A549 (cell line): ENCODE measurements at regions not wholly inside any gene's neighbourhood (a gene's known extent, or its start where the extent isn't known, plus 50 kb on each side); places are given as distances from the start of the nearest gene placed in this dataset.

ENCODE experiments used
- ATAC-seq, 2 experiments: fragments of 200-7000 bp in 1 of 2; fragments of >200 bp in 1 of 2; cut with Nextera tagmentation in 1 of 2; cut with Tn5 transposase in 1 of 2; 3 replicates each; pipeline versions ENCODE4 v1.8.0 to v1.9.1; 2018 to 2020; ENCODE audit warnings: mild to moderate bottlenecking in 1 of 2, moderate library complexity in 1 of 2
- CTCF ChIA-PET: fragments of 300-600 bp; sonication (Branson Sonifier 250); formaldehyde crosslinking; extraction: SDS; loops from one replicate; lab custom pipeline; 2021; ENCODE audit warnings: antibody characterized with exemption, inconsistent platforms; lab: Yijun Ruan, JAX
- POLR2A ChIA-PET: fragments of 350-600 bp; formaldehyde crosslinking; extraction: SDS; loops from one replicate; lab custom pipeline; 2021; ENCODE audit warnings: antibody characterized with exemption, inconsistent platforms; lab: Yijun Ruan, JAX
- DNase-seq, 2 experiments: peaks; one replicate each; pipeline versions ENCODE4 v3.0.0 to v3.0.0-alpha.2; 2011 to 2016; ENCODE audit warnings: low read depth in 1 of 2, low spot score in 1 of 2
- FAIRE-seq: peaks from 2 replicates; lab custom pipeline; 2011; peaks lifted over from hg19 to GRCh38; lab: Jason Lieb, UNC
- H3K27ac ChIP-seq, 2 experiments: fragments of >200 bp; sonication (Bioruptor Twin); formaldehyde crosslinking; 3 replicates each; pipeline ENCODE4 v1.5.1; 2016 to 2017
- H3K4me1 ChIP-seq: fragments of >200 bp; sonication (Bioruptor Twin); formaldehyde crosslinking; 3 replicates; pipeline ENCODE4 v1.6.1; 2016
- H3K4me2 ChIP-seq: fragments of >200 bp; sonication (Bioruptor Twin); formaldehyde crosslinking; 3 replicates; pipeline ENCODE4 v1.6.1; 2016
- H3K4me3 ChIP-seq: fragments of >200 bp; sonication (Bioruptor Twin); formaldehyde crosslinking; 3 replicates; pipeline ENCODE4 v1.5.1; 2016
- H3K9me3 ChIP-seq: fragments of >200 bp; sonication (Bioruptor Twin); formaldehyde crosslinking; 3 replicates; pipeline ENCODE4 v1.6.1; 2016
- BHLHE40 ChIP-seq: IDR thresholded peaks from 2 replicates; pipeline ENCODE4 v1.6.1; 2012; ENCODE audit warnings: low read depth, low read length, inconsistent platforms
- EHF ChIP-seq: fragments of 250-450 bp; sonication (Bioruptor Pico); IDR thresholded peaks from 2 replicates; pipeline ENCODE4 v1.5.0; 2020; ENCODE audit warnings: mild to moderate bottlenecking
- EP300 ChIP-seq, 2 experiments: fragments of >200 bp; sonication (Bioruptor Twin); formaldehyde crosslinking; IDR thresholded peaks; 2 replicates in 1 of 2; 3 replicates in 1 of 2; pipeline ENCODE4 v1.6.1; 2016 to 2017
- FOSB ChIP-seq: fragments of 250-450 bp; sonication (Bioruptor Pico); IDR thresholded peaks from 2 replicates; pipeline ENCODE4 v1.5.0; 2020; ENCODE audit warnings: mild to moderate bottlenecking, moderate library complexity
- FOSL2 ChIP-seq, 2 experiments: fragments of 450-650 bp in 1 of 2; fragments of >200 bp in 1 of 2; sonication (Bioruptor Twin) in 1 of 2; formaldehyde crosslinking; IDR thresholded peaks; 2 replicates each; pipeline versions ENCODE4 v1.5.0 to v1.6.1; 2016 to 2020; ENCODE audit warnings: mild to moderate bottlenecking in 1 of 2, moderate library complexity in 1 of 2
- HDAC2 ChIP-seq: fragments of 200-600 bp; sonication (generic); IDR thresholded peaks from 2 replicates; pipeline ENCODE4 v1.6.1; 2016
- HEYL ChIP-seq: fragments of 250-450 bp; sonication (Bioruptor Pico); IDR thresholded peaks from 2 replicates; pipeline ENCODE4 v1.8.0; 2021; ENCODE audit warnings: mild to moderate bottlenecking, moderate library complexity
- MYC ChIP-seq: IDR thresholded peaks from 2 replicates; pipeline ENCODE4 v1.6.1; 2012; ENCODE audit warnings: mild to moderate bottlenecking, inconsistent platforms, low read length, improper control_type of control experiment, borderline replicate concordance
- NPAS2 ChIP-seq: fragments of 250-450 bp; sonication (Bioruptor Pico); IDR thresholded peaks from 2 replicates; pipeline ENCODE4 v1.8.0; 2022; ENCODE audit warnings: mild to moderate bottlenecking, moderate library complexity, borderline replicate concordance
- PHF8 ChIP-seq: fragments of 200-600 bp; sonication (generic); IDR thresholded peaks from 2 replicates; pipeline ENCODE4 v1.6.1; 2016; ENCODE audit warnings: low read depth, mild to moderate bottlenecking, antibody characterized with exemption, moderate library complexity, borderline replicate concordance
- POLR2A ChIP-seq: IDR thresholded peaks from 2 replicates; pipeline ENCODE4 v1.6.1; 2012; ENCODE audit warnings: mild to moderate bottlenecking, low read length
- RARB ChIP-seq: fragments of 250-450 bp; sonication (Bioruptor Pico); IDR thresholded peaks from 2 replicates; pipeline ENCODE4 v1.8.0; 2021; ENCODE audit warnings: mild to moderate bottlenecking, moderate library complexity
- SMC3 ChIP-seq: fragments of >200 bp; sonication (Bioruptor Twin); formaldehyde crosslinking; IDR thresholded peaks from 3 replicates; pipeline ENCODE4 v1.6.1; 2018; ENCODE audit warnings: inconsistent platforms
- SREBF2 ChIP-seq: fragments of 450-650 bp; IDR thresholded peaks from 2 replicates; pipeline ENCODE4 v1.6.1; 2014; ENCODE audit warnings: mild to moderate bottlenecking, moderate library complexity
- TP53 ChIP-seq: fragments of 250-450 bp; sonication (Bioruptor Pico); IDR thresholded peaks from 2 replicates; pipeline ENCODE4 v1.5.0; 2021; ENCODE audit warnings: mild to moderate bottlenecking, moderate library complexity
- WGBS: methylation state at CpG from one replicate; pipeline ENCODE4 v1.1.6; 2017; ENCODE audit errors: missing lambda C conversion rate; 5-methylcytosine and 5-hydroxymethylcytosine counted together
- TF ChIP-seq, protein P1 (sequence below): fragments of 450-650 bp; IDR thresholded peaks from 2 replicates; pipeline ENCODE4 v1.6.1; 2014; ENCODE audit warnings: antibody characterized with exemption
- TF ChIP-seq, protein P2 (sequence below): fragments of >200 bp; sonication (Bioruptor Twin); formaldehyde crosslinking; IDR thresholded peaks from 3 replicates; pipeline ENCODE4 v1.6.1; 2016
- TF ChIP-seq, protein P3 (sequence below): fragments of 250-450 bp; sonication (Bioruptor Pico); IDR thresholded peaks from 2 replicates; pipeline ENCODE4 v1.5.0; 2021; ENCODE audit warnings: mild to moderate bottlenecking, moderate library complexity, borderline replicate concordance
- TF ChIP-seq, protein P4 (sequence below): IDR thresholded peaks from 2 replicates; pipeline ENCODE4 v1.6.1; 2012

DNA sequence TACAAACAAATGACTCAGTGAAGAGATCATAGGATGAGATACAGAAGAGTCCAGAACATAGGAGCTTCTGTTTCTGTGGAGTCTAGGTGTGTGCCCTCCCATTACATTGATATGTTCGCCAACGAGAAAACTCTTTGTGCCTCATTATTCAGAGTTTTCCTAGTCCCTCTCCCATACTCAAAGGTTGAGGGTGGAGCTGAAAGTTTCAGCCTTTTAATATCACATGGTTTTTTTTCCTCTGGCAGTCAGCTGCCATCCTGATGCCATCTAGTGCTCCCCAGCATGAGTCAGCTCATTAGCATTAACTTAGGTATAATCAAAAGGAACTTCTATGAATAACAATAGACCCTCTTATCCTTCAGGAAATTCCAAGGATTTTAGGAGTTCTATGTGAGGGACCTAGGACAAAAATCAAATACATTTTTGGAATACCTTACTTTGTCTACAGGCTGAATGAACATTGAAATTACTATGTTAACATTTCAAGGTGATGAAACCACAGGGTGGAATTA is 559.6 kb upstream of the AMOT start:
- Histone ChIP-seq H3K4me2 (no peak overlapping the region), H3K4me1 (no peaks in the 10 kb centered on the region), H3K4me3 (no peak overlapping the region), H3K9me3 (no peaks in the 10 kb centered on the region), H3K27ac (no peak overlapping the region)
- DNase-seq (no peak), ATAC-seq (no peak)
- CTCF ChIA-PET = no interaction called here
- WGBS = 0% methylated on average over 2 of the region's 2 CpGs
- POLR2A ChIA-PET = no interaction called here
- TF ChIP-seq BHLHE40 = no peak
- TF ChIP-seq SMC3 = no peak
- TF ChIP-seq, protein P1, sequence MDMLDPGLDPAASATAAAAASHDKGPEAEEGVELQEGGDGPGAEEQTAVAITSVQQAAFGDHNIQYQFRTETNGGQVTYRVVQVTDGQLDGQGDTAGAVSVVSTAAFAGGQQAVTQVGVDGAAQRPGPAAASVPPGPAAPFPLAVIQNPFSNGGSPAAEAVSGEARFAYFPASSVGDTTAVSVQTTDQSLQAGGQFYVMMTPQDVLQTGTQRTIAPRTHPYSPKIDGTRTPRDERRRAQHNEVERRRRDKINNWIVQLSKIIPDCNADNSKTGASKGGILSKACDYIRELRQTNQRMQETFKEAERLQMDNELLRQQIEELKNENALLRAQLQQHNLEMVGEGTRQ = no peak
- TF ChIP-seq, protein P2, sequence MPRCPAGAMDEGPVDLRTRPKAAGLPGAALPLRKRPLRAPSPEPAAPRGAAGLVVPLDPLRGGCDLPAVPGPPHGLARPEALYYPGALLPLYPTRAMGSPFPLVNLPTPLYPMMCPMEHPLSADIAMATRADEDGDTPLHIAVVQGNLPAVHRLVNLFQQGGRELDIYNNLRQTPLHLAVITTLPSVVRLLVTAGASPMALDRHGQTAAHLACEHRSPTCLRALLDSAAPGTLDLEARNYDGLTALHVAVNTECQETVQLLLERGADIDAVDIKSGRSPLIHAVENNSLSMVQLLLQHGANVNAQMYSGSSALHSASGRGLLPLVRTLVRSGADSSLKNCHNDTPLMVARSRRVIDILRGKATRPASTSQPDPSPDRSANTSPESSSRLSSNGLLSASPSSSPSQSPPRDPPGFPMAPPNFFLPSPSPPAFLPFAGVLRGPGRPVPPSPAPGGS = no peak
- no peak for TF ChIP-seq FOSB (CRISPR knock-in tag)
- TF ChIP-seq FOSL2 (IDR thresholded peaks at IDR 0.05) = no peak
- TF ChIP-seq FOSL2 (CRISPR knock-in tag; IDR thresholded peaks at IDR 0.05) = no peak
- TF ChIP-seq POLR2A = no peak
- no peak for TF ChIP-seq SREBF2
- TF ChIP-seq EP300 (IDR thresholded peaks at IDR 0.05) = no peak
- TF ChIP-seq HEYL = no peak
- TF ChIP-seq TP53 (CRISPR knock-in tag) = no peak
- TF ChIP-seq HDAC2 = no peak
- TF ChIP-seq, protein P3, sequence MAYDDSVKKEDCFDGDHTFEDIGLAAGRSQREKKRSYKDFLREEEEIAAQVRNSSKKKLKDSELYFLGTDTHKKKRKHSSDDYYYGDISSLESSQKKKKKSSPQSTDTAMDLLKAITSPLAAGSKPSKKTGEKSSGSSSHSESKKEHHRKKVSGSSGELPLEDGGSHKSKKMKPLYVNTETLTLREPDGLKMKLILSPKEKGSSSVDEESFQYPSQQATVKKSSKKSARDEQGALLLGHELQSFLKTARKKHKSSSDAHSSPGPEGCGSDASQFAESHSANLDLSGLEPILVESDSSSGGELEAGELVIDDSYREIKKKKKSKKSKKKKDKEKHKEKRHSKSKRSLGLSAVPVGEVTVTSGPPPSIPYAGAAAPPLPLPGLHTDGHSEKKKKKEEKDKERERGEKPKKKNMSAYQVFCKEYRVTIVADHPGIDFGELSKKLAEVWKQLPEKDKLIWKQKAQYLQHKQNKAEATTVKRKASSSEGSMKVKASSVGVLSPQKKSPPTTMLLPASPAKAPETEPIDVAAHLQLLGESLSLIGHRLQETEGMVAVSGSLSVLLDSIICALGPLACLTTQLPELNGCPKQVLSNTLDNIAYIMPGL (CRISPR knock-in tag) = no peak
- no peak for TF ChIP-seq RARB
- TF ChIP-seq, all 56 proteins: peak for 0
- no peak for FAIRE-seq

DNA sequence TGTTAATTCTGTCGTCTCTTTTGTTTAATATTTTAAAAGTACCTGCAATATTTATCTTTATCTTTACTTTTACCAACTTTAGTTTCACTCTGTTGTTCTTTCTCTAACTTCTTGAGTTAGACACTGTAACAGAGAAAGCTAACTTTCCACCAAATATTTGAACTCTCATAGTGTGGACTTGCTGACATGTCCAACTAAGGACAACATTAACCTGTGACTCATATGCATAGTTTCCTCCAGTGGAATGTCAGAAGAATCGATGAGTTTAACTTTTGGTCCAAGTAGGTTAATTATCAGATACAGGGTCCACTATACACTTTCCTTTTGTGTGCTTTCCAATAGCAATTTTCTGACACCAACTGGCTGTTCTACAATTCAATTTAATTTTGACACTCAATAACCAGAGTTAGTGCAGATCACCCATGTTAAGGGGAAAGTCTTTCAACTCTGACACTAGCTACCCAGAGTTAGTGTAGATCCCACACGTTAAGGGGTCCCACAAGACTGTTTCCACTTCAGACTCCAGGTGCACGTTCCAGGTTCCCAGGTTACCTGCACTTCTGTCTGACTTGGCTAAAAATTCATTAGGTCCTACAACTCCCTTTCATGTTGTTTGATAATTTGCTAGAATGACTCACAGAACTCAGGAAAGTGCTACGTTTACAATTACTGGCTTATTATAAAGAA is 559.0 kb upstream of the AMOT start:
- under 1% methylated on average over 5 of the region's 5 CpGs for WGBS
- TF ChIP-seq, protein P4, sequence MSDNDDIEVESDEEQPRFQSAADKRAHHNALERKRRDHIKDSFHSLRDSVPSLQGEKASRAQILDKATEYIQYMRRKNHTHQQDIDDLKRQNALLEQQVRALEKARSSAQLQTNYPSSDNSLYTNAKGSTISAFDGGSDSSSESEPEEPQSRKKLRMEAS = no peak
- TF ChIP-seq MYC (no peak), PHF8 (no peak), NPAS2 (CRISPR knock-in tag) (no peak)
- TF ChIP-seq, protein P2 = no peak
- no peak overlapping the region for H3K27ac ChIP-seq
- ChIA-PET POLR2A (no interaction called here), CTCF (no interaction called here)
- H3K9me3 ChIP-seq = no peaks in the 10 kb centered on the region
- DNase-seq (no peak), FAIRE-seq (peak; percentile 85), ATAC-seq (no peak)
- no peak overlapping the region for H3K4me3 ChIP-seq
- H3K4me1 ChIP-seq = no peaks in the 10 kb centered on the region
- H3K4me2 ChIP-seq = no peak overlapping the region

DNA sequence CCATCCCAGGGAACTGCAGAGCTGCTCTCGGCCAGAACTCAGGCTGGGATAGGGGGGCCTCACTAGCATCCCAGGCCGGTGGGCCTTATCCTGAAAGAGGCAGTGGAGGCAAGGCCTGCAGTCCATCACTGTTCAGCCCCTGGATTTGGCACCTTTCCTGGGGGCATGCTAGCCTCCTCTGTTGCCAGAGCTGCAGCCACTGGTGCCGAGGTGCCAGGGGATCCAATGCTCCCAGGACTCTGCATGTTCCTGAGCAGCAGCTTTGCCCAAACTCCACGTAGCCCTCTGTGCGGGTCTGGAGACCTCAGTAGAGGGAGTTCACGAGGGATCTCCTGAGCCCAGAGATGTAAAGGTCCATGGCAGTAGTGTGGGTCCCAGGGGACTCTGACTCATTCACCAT is 551.7 kb upstream of the AMOT start:
- H3K4me1 ChIP-seq = no peaks in the 10 kb centered on the region
- no peak for ATAC-seq
- no CpG with 5 or more reads among the region's 6 CpGs for WGBS
- no peak overlapping the region for H3K4me2 ChIP-seq
- FAIRE-seq = no peak
- H3K9me3 ChIP-seq = no peaks in the 10 kb centered on the region; the same call in 2 of the 3 replicates
- H3K27ac ChIP-seq = no peak overlapping the region
- DNase-seq = no peak
- ChIA-PET POLR2A (no interaction called here), CTCF (no interaction called here)
- H3K4me3 ChIP-seq = no peak overlapping the region
- TF ChIP-seq MYC (no peak), TP53 (CRISPR knock-in tag) (no peak), EHF (CRISPR knock-in tag) (no peak), SMC3 (no peak)
- TF ChIP-seq, protein P3 (CRISPR knock-in tag) = no peak
